H9 (cell line): ENCODE measurements at regions not wholly inside any gene's neighbourhood (a gene's known extent, or its start where the extent isn't known, plus 50 kb on each side); places are given as distances from the start of the nearest gene placed in this dataset.

Source experiments
- DNase-seq: peaks from one replicate; pipeline ENCODE4 v3.0.0-alpha.2; 2017
- H2AFZ ChIP-seq: one replicate; pipeline ENCODE4 v1.6.1; 2013; ENCODE audit warnings: mild to moderate bottlenecking, low read length, control low read depth, moderate library complexity
- H2AK5ac ChIP-seq: 2 replicates; pipeline ENCODE4 v1.6.1; 2013; ENCODE audit warnings: low read length, control low read depth, mixed read lengths; ENCODE audit not compliant: insufficient read length
- H2BK120ac ChIP-seq: one replicate; pipeline ENCODE4 v1.6.1; 2013; ENCODE audit warnings: low read depth, mild to moderate bottlenecking, low read length, control low read depth, inconsistent platforms; ENCODE audit not compliant: poor library complexity, severe bottlenecking
- H2BK12ac ChIP-seq: 2 replicates; pipeline ENCODE4 v1.6.1; 2013; ENCODE audit warnings: low read length, control low read depth, mixed read lengths, low read depth; ENCODE audit not compliant: insufficient read length
- H2BK15ac ChIP-seq: 2 replicates; pipeline ENCODE4 v1.6.1; 2013; ENCODE audit warnings: low read depth, low read length, control low read depth
- H2BK20ac ChIP-seq: one replicate; pipeline ENCODE4 v1.6.1; 2013; ENCODE audit warnings: low read depth, mild to moderate bottlenecking, low read length, control low read depth, inconsistent platforms; ENCODE audit not compliant: poor library complexity, severe bottlenecking
- H2BK5ac ChIP-seq: 2 replicates; pipeline ENCODE4 v1.6.1; 2013; ENCODE audit warnings: low read length, control low read depth, mixed read lengths; ENCODE audit not compliant: insufficient read length
- H3K14ac ChIP-seq: 2 replicates; pipeline ENCODE4 v1.6.1; 2013; ENCODE audit warnings: low read length, control low read depth; ENCODE audit not compliant: insufficient read depth
- H3K18ac ChIP-seq: 2 replicates; pipeline ENCODE4 v1.6.1; 2013; ENCODE audit warnings: low read depth, mild to moderate bottlenecking, mixed read lengths, low read length, control low read depth; ENCODE audit not compliant: insufficient read length
- H3K23ac ChIP-seq: 2 replicates; pipeline ENCODE4 v1.6.1; 2013; ENCODE audit warnings: low read length, control low read depth, mixed read lengths, low read depth; ENCODE audit not compliant: insufficient read length
- H3K23me2 ChIP-seq: 2 replicates; pipeline ENCODE4 v1.6.1; 2013; ENCODE audit warnings: low read depth, mild to moderate bottlenecking, mixed read lengths, low read length, control low read depth; ENCODE audit not compliant: insufficient read length, poor library complexity, severe bottlenecking
- H3K27ac ChIP-seq: 2 replicates; pipeline ENCODE4 v1.5.1; 2013; ENCODE audit warnings: low read length, control low read depth, mixed read lengths, low read depth; ENCODE audit not compliant: insufficient read length
- H3K27me3 ChIP-seq: 2 replicates; pipeline ENCODE4 v1.6.1; 2013; ENCODE audit warnings: low read length, control low read depth, inconsistent platforms; ENCODE audit not compliant: insufficient read depth
- H3K4ac ChIP-seq: 2 replicates; pipeline ENCODE4 v1.6.1; 2013; ENCODE audit warnings: low read depth, mild to moderate bottlenecking, control low read depth, inconsistent platforms, low read length, moderate library complexity
- H3K4me1 ChIP-seq: 2 replicates; pipeline ENCODE4 v1.6.1; 2013; ENCODE audit warnings: low read length, control low read depth, inconsistent platforms; ENCODE audit not compliant: insufficient read depth
- H3K4me2 ChIP-seq: 2 replicates; pipeline ENCODE4 v1.6.1; 2013; ENCODE audit warnings: low read length, control low read depth, mixed read lengths; ENCODE audit not compliant: insufficient read length, insufficient read depth
- H3K56ac ChIP-seq: 2 replicates; pipeline ENCODE4 v1.6.1; 2013; ENCODE audit warnings: low read depth, mild to moderate bottlenecking, mixed read lengths, low read length, control low read depth; ENCODE audit not compliant: insufficient read length
- H3K79me1 ChIP-seq: 2 replicates; pipeline ENCODE4 v1.6.1; 2013; ENCODE audit warnings: low read depth, mild to moderate bottlenecking, moderate library complexity, low read length, control low read depth, inconsistent platforms; ENCODE audit not compliant: insufficient read depth, poor library complexity, severe bottlenecking
- H3K79me2 ChIP-seq: 2 replicates; pipeline ENCODE4 v1.6.1; 2013; ENCODE audit warnings: low read length, control low read depth, inconsistent platforms; ENCODE audit not compliant: insufficient read depth
- H3K9ac ChIP-seq: 2 replicates; pipeline ENCODE4 v1.6.1; 2013; ENCODE audit warnings: low read length, control low read depth, mixed read lengths; ENCODE audit not compliant: insufficient read length; ENCODE audit errors: extremely low read depth
- H3K9me3 ChIP-seq: one replicate; pipeline ENCODE4 v1.6.1; 2013; ENCODE audit warnings: low read depth, low read length, inconsistent platforms; ENCODE audit not compliant: control insufficient read depth
- H3T11ph ChIP-seq: one replicate; pipeline ENCODE4 v1.6.1; 2013; ENCODE audit warnings: mild to moderate bottlenecking, low read length, control low read depth, inconsistent platforms
- H4K20me1 ChIP-seq: one replicate; pipeline ENCODE4 v1.6.1; 2013; ENCODE audit not compliant: control insufficient read depth, insufficient read length, insufficient read depth
- H4K5ac ChIP-seq: 2 replicates; pipeline ENCODE4 v1.6.1; 2013; ENCODE audit warnings: low read depth, mild to moderate bottlenecking, mixed read lengths, low read length, control low read depth; ENCODE audit not compliant: insufficient read length
- H4K8ac ChIP-seq: replicated peaks from 2 replicates; pipeline ENCODE4 v1.6.1; 2013; ENCODE audit warnings: low read length, control low read depth, mixed read lengths, low read depth; ENCODE audit not compliant: insufficient read length
- H4K91ac ChIP-seq: 2 replicates; pipeline ENCODE4 v1.6.1; 2013; ENCODE audit warnings: low read depth, mild to moderate bottlenecking, moderate library complexity, mixed read lengths, low read length, control low read depth; ENCODE audit not compliant: insufficient read length
- H3K27ac Mint-ChIP-seq, 3 experiments: 2 replicates in 2 of 3; 3 replicates in 1 of 3; pipeline ENCODE4 v1.8.0; 2020 to 2021; ENCODE audit warnings: mixed read lengths in 3 of 3, mild to moderate bottlenecking in 1 of 3, moderate library complexity in 1 of 3
- H3K27me3 Mint-ChIP-seq: 2 replicates; pipeline ENCODE4 v1.8.0; 2021; ENCODE audit warnings: low read depth, mild to moderate bottlenecking, moderate library complexity, mixed read lengths
- H3K36me3 Mint-ChIP-seq, 3 experiments: 2 replicates in 2 of 3; 3 replicates in 1 of 3; pipeline ENCODE4 v1.8.0; 2020 to 2021; ENCODE audit warnings: low read depth in 3 of 3, mixed read lengths in 3 of 3; ENCODE audit not compliant: insufficient read depth in 1 of 3
- H3K4me1 Mint-ChIP-seq, 2 experiments: 2 replicates each; pipeline ENCODE4 v1.8.0; 2020; ENCODE audit warnings: mixed read lengths in 2 of 2
- H3K4me3 Mint-ChIP-seq, 2 experiments: 2 replicates in 1 of 2; 3 replicates in 1 of 2; pipeline ENCODE4 v1.8.0; 2020 to 2021; ENCODE audit warnings: mild to moderate bottlenecking in 2 of 2, mixed read lengths in 2 of 2, moderate library complexity in 1 of 2
- H3K9me3 Mint-ChIP-seq, 2 experiments: 2 replicates in 1 of 2; 3 replicates in 1 of 2; pipeline ENCODE4 v1.8.0; 2020; ENCODE audit warnings: mild to moderate bottlenecking in 2 of 2, mixed read lengths in 2 of 2, moderate library complexity in 1 of 2
- WGBS: extraction: QIAGEN DNeasy Blood & Tissue Kit; methylation state at CpG from one replicate; pipeline ENCODE4 v1.1.7; 2013; ENCODE audit warnings: missing lambda C conversion rate, low lambda C conversion rate, mixed read lengths; ENCODE audit not compliant: insufficient read length; ENCODE audit errors: extremely low coverage; 5-methylcytosine and 5-hydroxymethylcytosine counted together
- TF ChIP-seq, protein P1 (sequence below): fragments of 200-600 bp; sonication (generic); conservative IDR thresholded peaks from 3 replicates; pipeline ENCODE4 v1.8.0; 2021; ENCODE audit warnings: antibody characterized with exemption, mild to moderate bottlenecking

GRCh38 chr18:43720041-43720440 is 442.8 kb upstream of the SYT4 start:
- Histone ChIP-seq H2BK5ac (no peak overlapping the region), H2AFZ (no peak overlapping the region), H4K91ac (no peak overlapping the region), H3K4me1 (no peaks in the 10 kb centered on the region), H4K5ac (no peak overlapping the region), H3K79me2 (no peaks in the 10 kb centered on the region), H3K23me2 (no peaks in the 10 kb centered on the region), H2BK20ac (no peak overlapping the region), H2AK5ac (no peak overlapping the region), H3K18ac (no peak overlapping the region), H2BK15ac (no peak overlapping the region), H3T11ph (no peak overlapping the region), H4K8ac (no peak overlapping the region), H2BK12ac (no peak overlapping the region), H3K79me1 (no peaks in the 10 kb centered on the region), H3K23ac (no peak overlapping the region), H3K9ac (no peak overlapping the region), H3K14ac (no peak overlapping the region), H3K56ac (no peak overlapping the region), H3K4me2 (no peak overlapping the region), H3K9me3 (no peaks in the 10 kb centered on the region), H2BK120ac (no peak overlapping the region), H3K4ac (no peak overlapping the region), H4K20me1 (no peaks in the 10 kb centered on the region), H3K27me3 (no peaks in the 10 kb centered on the region), H3K27ac (no peak overlapping the region)
- Mint-ChIP-seq H3K27me3 (no peaks in the 10 kb centered on the region), H3K4me1 (no peaks in the 10 kb centered on the region), H3K36me3 (peaks cover 0 to 15% (median 3%) of the 10 kb centered on the region in 3 experiments; a peak in 4 of 7 replicates), H3K4me3 (no peak overlapping the region), H3K27ac (no peak overlapping the region), H3K9me3 (peaks cover 6 to 17% of the 10 kb centered on the region in 2 experiments; a peak in 3 of 5 replicates)
- WGBS: no CpG with 5 or more reads among the region's 2 CpGs
- TF ChIP-seq, protein P1, sequence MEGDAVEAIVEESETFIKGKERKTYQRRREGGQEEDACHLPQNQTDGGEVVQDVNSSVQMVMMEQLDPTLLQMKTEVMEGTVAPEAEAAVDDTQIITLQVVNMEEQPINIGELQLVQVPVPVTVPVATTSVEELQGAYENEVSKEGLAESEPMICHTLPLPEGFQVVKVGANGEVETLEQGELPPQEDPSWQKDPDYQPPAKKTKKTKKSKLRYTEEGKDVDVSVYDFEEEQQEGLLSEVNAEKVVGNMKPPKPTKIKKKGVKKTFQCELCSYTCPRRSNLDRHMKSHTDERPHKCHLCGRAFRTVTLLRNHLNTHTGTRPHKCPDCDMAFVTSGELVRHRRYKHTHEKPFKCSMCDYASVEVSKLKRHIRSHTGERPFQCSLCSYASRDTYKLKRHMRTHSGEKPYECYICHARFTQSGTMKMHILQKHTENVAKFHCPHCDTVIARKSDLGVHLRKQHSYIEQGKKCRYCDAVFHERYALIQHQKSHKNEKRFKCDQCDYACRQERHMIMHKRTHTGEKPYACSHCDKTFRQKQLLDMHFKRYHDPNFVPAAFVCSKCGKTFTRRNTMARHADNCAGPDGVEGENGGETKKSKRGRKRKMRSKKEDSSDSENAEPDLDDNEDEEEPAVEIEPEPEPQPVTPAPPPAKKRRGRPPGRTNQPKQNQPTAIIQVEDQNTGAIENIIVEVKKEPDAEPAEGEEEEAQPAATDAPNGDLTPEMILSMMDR: no peak
- no peak for DNase-seq
